ENCODE measurements at regions not wholly inside any gene's neighbourhood (a gene's known extent, or its start where the extent isn't known, plus 50 kb on each side); places are given as distances from the start of the nearest gene placed in this dataset.

DNA sequence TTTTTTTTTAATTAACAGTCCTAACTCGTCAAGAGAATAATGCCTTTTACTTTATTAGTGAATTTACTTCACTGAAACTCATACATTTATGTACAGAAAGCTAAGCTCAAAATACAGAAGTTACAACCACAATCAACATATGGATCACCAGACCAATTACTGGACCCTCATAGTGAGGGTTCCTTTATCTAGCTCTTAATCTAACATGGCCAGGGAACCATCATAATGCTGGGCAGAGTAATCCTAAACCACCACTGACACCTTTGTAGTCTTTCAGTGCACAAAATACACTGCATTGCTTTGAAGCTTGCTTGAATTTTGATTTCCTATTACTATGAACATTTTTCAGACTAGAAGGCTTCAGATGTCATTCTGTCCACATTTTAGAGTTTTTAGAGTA is 1406.6 kb upstream of the PCDH9 start:
- Histone ChIP-seq H3K9me1 (ENCODE audit: control insufficient read depth, extremely low read depth, insufficient read depth, low read length) (no peaks in the 10 kb centered on the region), H3K9ac (ENCODE audit: control insufficient read depth, extremely low read depth, insufficient read depth, low read length) (no peak overlapping the region), H3K9me3 (ENCODE audit: control insufficient read depth, low read depth, low read length) (no peaks in the 10 kb centered on the region), H3K27me3 (ENCODE audit: control insufficient read depth, extremely low read depth, insufficient read depth, low read length) (no peaks in the 10 kb centered on the region), H3K4me3 (ENCODE audit: control insufficient read depth in 2 of 3, extremely low read depth in 1 of 3, insufficient read depth in 2 of 3, low read depth in 1 of 3, low read length in 3 of 3) (no peak overlapping the region), H3K79me2 (ENCODE audit: control insufficient read depth, insufficient read depth, low read length) (no peaks in the 10 kb centered on the region), H3K4me1 (ENCODE audit: control insufficient read depth, extremely low read depth, insufficient read depth, low read length) (no peaks in the 10 kb centered on the region), H3K4me2 (ENCODE audit: control insufficient read depth, extremely low read depth, insufficient read depth, low read depth, low read length) (no peak overlapping the region), H2AFZ (ENCODE audit: control insufficient read depth, low read length) (no peak overlapping the region), H4K20me1 (ENCODE audit: control insufficient read depth, extremely low read depth, insufficient read depth, low read length) (no peaks in the 10 kb centered on the region), H3K27ac (ENCODE audit: control insufficient read depth, insufficient read depth, low read length) (no peak overlapping the region), H3K36me3 (ENCODE audit: control insufficient read depth in 2 of 2, extremely low read depth in 1 of 2, insufficient read depth in 2 of 2, low read length in 2 of 2) (no peaks in the 10 kb centered on the region)
- TF ChIP-seq CTCF (optimal IDR thresholded peaks at IDR 0.05 in 1 of 3, IDR thresholded peaks at IDR 0.05 in 1 of 3, conservative IDR thresholded peaks at IDR 0.05 in 1 of 3; ENCODE audit: extremely low read depth in 1 of 3, insufficient read depth in 2 of 3, low read length in 3 of 3): no peak
- no peak for TF ChIP-seq EZH2 (IDR thresholded peaks at IDR 0.05; ENCODE audit: low read length)
- DNase-seq (ENCODE audit: low read depth, low spot score) (no peak), FAIRE-seq (no peak)
- dilution Hi-C loops (cut with MboI; ENCODE audit: extremely low pct_ligation_motif_present, low sequenced_read_pairs): no loop called here

DNA sequence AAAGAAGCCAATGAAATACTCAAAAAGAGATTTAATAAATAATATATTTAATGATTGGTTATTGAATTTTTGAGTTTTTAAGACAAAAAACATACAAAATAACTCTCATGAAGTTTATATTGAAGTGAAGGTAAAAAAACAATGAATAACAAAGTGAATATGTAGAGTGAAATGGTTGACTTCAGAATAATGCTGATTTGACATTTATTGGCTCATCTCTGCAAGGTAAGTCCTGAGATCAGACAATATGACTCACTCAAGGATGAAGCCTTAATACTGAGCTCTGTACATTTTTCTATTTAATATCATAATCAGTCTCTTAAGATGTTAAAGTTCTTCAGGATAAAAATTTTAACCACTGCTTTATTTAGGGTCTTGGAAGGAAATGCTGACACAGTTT is 1398.9 kb upstream of the PCDH9 start:
- Histone ChIP-seq H3K9me1 (ENCODE audit: control insufficient read depth, extremely low read depth, insufficient read depth, low read length) (no peaks in the 10 kb centered on the region), H3K79me2 (ENCODE audit: control insufficient read depth, insufficient read depth, low read length) (no peaks in the 10 kb centered on the region), H3K9me3 (ENCODE audit: control insufficient read depth, low read depth, low read length) (no peaks in the 10 kb centered on the region), H3K36me3 (ENCODE audit: control insufficient read depth in 2 of 2, extremely low read depth in 1 of 2, insufficient read depth in 2 of 2, low read length in 2 of 2) (no peaks in the 10 kb centered on the region), H3K27me3 (ENCODE audit: control insufficient read depth, extremely low read depth, insufficient read depth, low read length) (no peaks in the 10 kb centered on the region), H2AFZ (ENCODE audit: control insufficient read depth, low read length) (no peak overlapping the region), H3K4me1 (ENCODE audit: control insufficient read depth, extremely low read depth, insufficient read depth, low read length) (no peaks in the 10 kb centered on the region), H3K9ac (ENCODE audit: control insufficient read depth, extremely low read depth, insufficient read depth, low read length) (no peak overlapping the region), H3K27ac (ENCODE audit: control insufficient read depth, insufficient read depth, low read length) (no peak overlapping the region), H4K20me1 (ENCODE audit: control insufficient read depth, extremely low read depth, insufficient read depth, low read length) (no peaks in the 10 kb centered on the region), H3K4me2 (ENCODE audit: control insufficient read depth, extremely low read depth, insufficient read depth, low read depth, low read length) (no peak overlapping the region), H3K4me3 (ENCODE audit: control insufficient read depth in 2 of 3, extremely low read depth in 1 of 3, insufficient read depth in 2 of 3, low read depth in 1 of 3, low read length in 3 of 3) (no peak overlapping the region)
- dilution Hi-C loops (cut with MboI; ENCODE audit: extremely low pct_ligation_motif_present, low sequenced_read_pairs): no loop called here
- no peak for DNase-seq (ENCODE audit: low read depth, low spot score)
- FAIRE-seq: no peak
- TF ChIP-seq EZH2 (IDR thresholded peaks at IDR 0.05; ENCODE audit: low read length) (no peak), CTCF (optimal IDR thresholded peaks at IDR 0.05 in 1 of 3, IDR thresholded peaks at IDR 0.05 in 1 of 3, conservative IDR thresholded peaks at IDR 0.05 in 1 of 3; ENCODE audit: extremely low read depth in 1 of 3, insufficient read depth in 2 of 3, low read length in 3 of 3) (no peak)

Data from keratinocyte (primary cell).